Esophagus muscularis mucosa (tissue), 4 donors: ENCODE measurements at regions not wholly inside any gene's neighbourhood (a gene's known extent, or its start where the extent isn't known, plus 50 kb on each side); places are given as distances from the start of the nearest gene placed in this dataset.

Source experiments
- CTCF ChIP-seq, 3 experiments: fragments of 200-600 bp in 2 of 3; fragments of 450-650 bp in 1 of 3; sonication (generic) in 2 of 3; IDR thresholded peaks; one replicate each; pipeline ENCODE4 v1.5.1; 2017 to 2019; ENCODE audit warnings: antibody characterized with exemption in 3 of 3, mild to moderate bottlenecking in 2 of 3, moderate library complexity in 1 of 3
- EP300 ChIP-seq: sonication (generic); formaldehyde crosslinking; IDR thresholded peaks from one replicate; pipeline ENCODE4 v1.6.1; 2017; ENCODE audit warnings: antibody characterized with exemption
- POLR2A ChIP-seq: fragments of 450-650 bp; IDR thresholded peaks from one replicate; pipeline ENCODE4 v1.6.1; 2017; ENCODE audit warnings: antibody characterized with exemption, moderate library complexity, mild to moderate bottlenecking, low read depth
- POLR2AphosphoS5 ChIP-seq, 2 donors: sonication (generic); formaldehyde crosslinking; IDR thresholded peaks; one replicate each; pipeline ENCODE4 v1.6.1; 2017; ENCODE audit warnings: antibody characterized with exemption in 2 of 2

- TF ChIP-seq POLR2A: no peak
- TF ChIP-seq CTCF (IDR thresholded peaks at IDR 0.05): no peak
- TF ChIP-seq EP300: no peak
- TF ChIP-seq POLR2AphosphoS5 (IDR thresholded peaks at IDR 0.05): no peak
These were observed 73.1 kb upstream of the FST start for GRCh38 chr5:53407373-53407772.
